ENCODE measurements at regions not wholly inside any gene's neighbourhood (a gene's known extent, or its start where the extent isn't known, plus 50 kb on each side); places are given as distances from the start of the nearest gene placed in this dataset.
"Not testable (repeated sequence)": the region's sequence is repeated elsewhere in the genome, so short reads cannot be mapped to it uniquely, and the experiment has no call there.

DNA sequence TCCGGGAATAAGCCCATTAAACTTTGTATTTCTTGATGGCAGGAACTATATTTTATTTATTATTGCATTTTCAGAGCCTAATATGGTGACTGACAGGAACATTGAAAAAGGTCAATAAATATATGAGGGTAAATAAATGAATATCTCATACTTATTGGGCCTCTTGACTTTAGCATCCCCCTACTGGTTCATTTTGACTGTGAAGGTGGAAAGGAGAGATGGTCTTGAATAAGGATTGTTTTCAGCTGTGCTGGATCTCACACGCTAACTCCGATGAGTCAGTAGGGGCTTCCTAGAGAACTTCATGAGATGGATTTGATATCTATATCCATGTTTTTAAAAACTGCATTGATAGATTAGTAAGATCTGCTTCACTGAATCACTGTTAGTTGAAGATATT is 1026.0 kb downstream of the REEP3 start:
- H3K9me3 ChIP-seq (ENCODE audit: control insufficient read depth in 2 of 2, low read length in 2 of 2), result no peaks in the 10 kb centered on the region
- no peaks in the 10 kb centered on the region for H3K27me3 ChIP-seq (ENCODE audit: control insufficient read depth in 1 of 2, insufficient read depth in 2 of 2, low read length in 2 of 2)
- H3K4me3 ChIP-seq (ENCODE audit: low read length in 2 of 2), result no peak overlapping the region
- no peaks in the 10 kb centered on the region for H3K4me1 ChIP-seq (ENCODE audit: control insufficient read depth, insufficient read depth, low read length)
- no peak overlapping the region for H3K9ac ChIP-seq (ENCODE audit: low read length in 2 of 2)
- no peaks in the 10 kb centered on the region for H3K36me3 ChIP-seq (ENCODE audit: control insufficient read depth in 2 of 2, insufficient read depth in 2 of 2, low read length in 2 of 2)
- H3K27ac ChIP-seq (ENCODE audit: low read length), result no peak overlapping the region

DNA sequence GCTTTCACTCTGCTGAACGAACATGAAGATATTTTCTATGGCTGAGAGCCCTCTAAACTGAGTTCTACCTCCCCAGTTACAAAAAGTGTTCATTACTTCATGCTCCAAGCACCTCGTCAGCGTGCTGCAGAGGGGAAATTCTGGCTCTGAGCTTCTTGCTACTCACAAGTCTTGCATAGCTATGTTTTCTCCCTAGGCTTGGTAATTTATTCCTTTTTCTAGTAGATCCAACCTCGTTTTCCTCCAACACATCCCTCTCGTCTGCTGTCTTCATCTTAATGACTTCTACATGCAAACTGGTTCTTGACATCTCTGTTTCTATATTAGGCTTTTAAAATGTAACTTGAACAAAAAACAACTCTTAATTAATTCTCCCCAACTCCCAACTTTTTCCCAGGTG is 1034.5 kb downstream of the REEP3 start:
- Histone ChIP-seq H3K27me3 (ENCODE audit: control insufficient read depth in 1 of 2, insufficient read depth in 2 of 2, low read length in 2 of 2) (no peaks in the 10 kb centered on the region), H3K9me3 (ENCODE audit: control insufficient read depth in 2 of 2, low read length in 2 of 2) (no peaks in the 10 kb centered on the region), H3K9ac (ENCODE audit: low read length in 2 of 2) (no peak overlapping the region), H3K4me1 (ENCODE audit: control insufficient read depth, insufficient read depth, low read length) (no peaks in the 10 kb centered on the region), H3K4me3 (ENCODE audit: low read length in 2 of 2) (no peak overlapping the region), H3K27ac (ENCODE audit: low read length) (no peak overlapping the region), H3K36me3 (ENCODE audit: control insufficient read depth in 2 of 2, insufficient read depth in 2 of 2, low read length in 2 of 2) (no peaks in the 10 kb centered on the region)

DNA sequence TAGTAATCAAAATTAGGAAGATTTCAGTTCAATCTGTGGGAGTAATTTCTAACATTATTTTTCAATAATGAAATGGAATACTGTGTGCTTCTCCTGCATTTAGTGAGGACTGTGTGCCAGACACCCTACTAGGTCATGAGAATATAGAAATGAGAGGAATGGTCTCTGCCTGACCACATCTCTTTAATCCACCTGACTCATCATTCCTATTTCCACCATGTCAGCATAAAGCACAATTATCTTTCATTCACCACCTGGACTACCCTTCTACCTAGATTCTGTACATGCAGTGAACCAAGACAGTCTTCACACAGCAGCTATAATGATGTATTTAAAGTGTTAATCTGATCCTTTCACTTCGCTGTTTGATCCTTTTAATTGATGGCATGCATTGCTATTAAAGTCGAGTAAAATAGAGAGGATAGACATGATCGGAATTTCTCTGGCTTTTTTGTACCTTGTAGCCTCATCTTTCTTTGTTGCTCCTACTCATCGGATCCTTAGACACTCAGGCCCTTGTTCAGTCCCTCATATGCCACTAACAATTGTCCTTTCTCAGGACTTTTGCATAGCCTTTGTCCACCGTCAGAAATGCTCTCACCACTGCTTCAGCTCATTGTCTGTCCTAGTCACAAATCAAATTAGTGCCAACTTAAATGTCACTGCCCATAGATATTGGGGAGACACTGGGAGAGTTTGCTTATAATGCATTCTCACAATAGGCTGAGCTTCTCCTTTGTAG is 1037.1 kb downstream of the REEP3 start:
- H3K4me3 ChIP-seq (ENCODE audit: low read length in 2 of 2), result no peak overlapping the region
- no peaks in the 10 kb centered on the region for H3K4me1 ChIP-seq (ENCODE audit: control insufficient read depth, insufficient read depth, low read length)
- no peaks in the 10 kb centered on the region for H3K36me3 ChIP-seq (ENCODE audit: control insufficient read depth in 2 of 2, insufficient read depth in 2 of 2, low read length in 2 of 2)
- H3K9ac ChIP-seq (ENCODE audit: low read length in 2 of 2), result no peak overlapping the region
- H3K9me3 ChIP-seq (ENCODE audit: control insufficient read depth in 2 of 2, low read length in 2 of 2), result no peaks in the 10 kb centered on the region
- no peak overlapping the region for H3K27ac ChIP-seq (ENCODE audit: low read length)
- no peaks in the 10 kb centered on the region for H3K27me3 ChIP-seq (ENCODE audit: control insufficient read depth in 1 of 2, insufficient read depth in 2 of 2, low read length in 2 of 2)

DNA sequence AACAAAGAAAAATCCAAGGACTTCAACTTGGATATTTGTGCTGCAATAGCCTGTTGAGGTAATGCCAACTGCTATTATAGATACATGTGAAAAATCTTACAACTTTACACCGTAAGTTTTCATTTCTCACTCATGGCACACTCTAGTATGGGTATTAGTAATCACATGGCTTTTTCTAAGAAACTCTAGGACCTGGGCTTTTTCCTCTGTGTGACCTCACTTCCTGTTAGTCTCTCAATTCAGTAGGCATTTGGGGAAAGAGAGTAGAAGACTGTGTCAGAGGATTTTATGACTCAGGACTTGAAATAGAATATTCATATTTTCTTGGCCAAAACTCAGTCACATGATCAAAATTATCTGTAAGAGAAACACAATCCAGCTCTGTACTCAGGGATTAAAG is 1049.9 kb downstream of the REEP3 start:
- Histone ChIP-seq H3K27me3 (ENCODE audit: control insufficient read depth in 1 of 2, insufficient read depth in 2 of 2, low read length in 2 of 2) (no peaks in the 10 kb centered on the region), H3K9ac (ENCODE audit: low read length in 2 of 2) (no peak overlapping the region), H3K4me1 (ENCODE audit: control insufficient read depth, insufficient read depth, low read length) (peaks cover 4% of the 10 kb centered on the region), H3K36me3 (ENCODE audit: control insufficient read depth in 2 of 2, insufficient read depth in 2 of 2, low read length in 2 of 2) (no peaks in the 10 kb centered on the region), H3K27ac (ENCODE audit: low read length) (no peak overlapping the region), H3K9me3 (ENCODE audit: control insufficient read depth in 2 of 2, low read length in 2 of 2) (no peaks in the 10 kb centered on the region), H3K4me3 (ENCODE audit: low read length in 2 of 2) (no peak overlapping the region)

DNA sequence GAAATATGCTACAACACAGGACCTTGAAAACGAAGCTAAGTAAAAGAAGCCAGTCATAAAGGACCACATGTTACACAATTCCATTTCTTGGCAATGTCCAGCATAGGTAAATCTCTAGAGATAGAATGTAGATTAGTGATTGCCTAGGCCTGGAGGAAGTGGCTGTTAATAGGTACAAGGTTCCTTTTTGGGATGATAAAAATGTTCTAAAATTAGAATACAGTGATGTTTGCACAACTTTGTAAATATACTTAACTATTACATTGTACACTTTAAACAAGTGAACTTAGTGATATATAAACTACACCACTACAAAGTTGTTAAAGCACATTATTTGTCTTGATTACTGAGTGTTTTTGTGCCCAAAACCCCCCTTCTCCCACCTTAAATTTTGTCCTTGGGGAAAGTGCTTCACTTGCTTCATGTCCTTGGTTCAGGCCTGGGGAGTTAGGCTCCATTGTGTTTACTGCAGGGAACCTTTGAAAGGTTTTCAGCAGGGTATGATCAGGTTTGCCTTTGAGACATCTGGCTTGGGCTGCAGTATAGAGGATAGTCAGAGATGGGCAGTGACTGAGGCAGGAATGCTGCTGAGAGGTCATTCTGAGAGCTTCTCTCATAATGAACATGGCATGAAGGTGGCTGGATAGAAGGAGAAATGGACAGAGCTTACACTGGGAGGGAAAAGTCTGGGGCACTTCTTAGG is 1052.6 kb downstream of the REEP3 start:
- H3K9me3 ChIP-seq (ENCODE audit: control insufficient read depth in 2 of 2, low read length in 2 of 2), result no peaks in the 10 kb centered on the region
- H3K27ac ChIP-seq (ENCODE audit: low read length), result no peak overlapping the region
- H3K27me3 ChIP-seq (ENCODE audit: control insufficient read depth in 1 of 2, insufficient read depth in 2 of 2, low read length in 2 of 2), result no peaks in the 10 kb centered on the region
- peaks cover 4% of the 10 kb centered on the region for H3K4me1 ChIP-seq (ENCODE audit: control insufficient read depth, insufficient read depth, low read length)
- H3K9ac ChIP-seq (ENCODE audit: low read length in 2 of 2), result no peak overlapping the region
- H3K4me3 ChIP-seq (ENCODE audit: low read length in 2 of 2), result no peak overlapping the region
- H3K36me3 ChIP-seq (ENCODE audit: control insufficient read depth in 2 of 2, insufficient read depth in 2 of 2, low read length in 2 of 2), result no peaks in the 10 kb centered on the region

DNA sequence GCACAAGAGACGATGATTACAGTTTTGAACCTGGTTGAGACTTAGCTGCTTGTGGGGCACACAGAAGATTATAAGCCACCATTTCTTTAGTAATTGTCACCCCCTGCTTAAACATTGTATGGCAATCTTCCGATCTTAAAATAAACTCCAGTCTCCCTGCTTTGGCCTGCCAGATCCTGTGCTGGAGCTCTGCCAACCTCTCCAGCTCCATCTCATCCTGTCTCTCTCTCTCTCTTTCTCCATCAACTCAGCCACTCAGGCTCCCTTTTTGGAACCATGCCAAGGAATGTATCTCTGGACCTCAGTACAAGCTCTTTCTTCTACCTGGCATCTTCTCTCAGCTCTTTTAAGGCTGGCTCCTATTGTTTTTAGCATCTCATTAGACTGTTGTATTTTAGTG is 1053.2 kb downstream of the REEP3 start:
- Histone ChIP-seq H3K27me3 (ENCODE audit: control insufficient read depth in 1 of 2, insufficient read depth in 2 of 2, low read length in 2 of 2) (no peaks in the 10 kb centered on the region), H3K9me3 (ENCODE audit: control insufficient read depth in 2 of 2, low read length in 2 of 2) (no peaks in the 10 kb centered on the region), H3K4me3 (ENCODE audit: low read length in 2 of 2) (no peak overlapping the region), H3K9ac (ENCODE audit: low read length in 2 of 2) (no peak overlapping the region), H3K36me3 (ENCODE audit: control insufficient read depth in 2 of 2, insufficient read depth in 2 of 2, low read length in 2 of 2) (no peaks in the 10 kb centered on the region), H3K4me1 (ENCODE audit: control insufficient read depth, insufficient read depth, low read length) (peaks cover 4% of the 10 kb centered on the region), H3K27ac (ENCODE audit: low read length) (no peak overlapping the region)

DNA sequence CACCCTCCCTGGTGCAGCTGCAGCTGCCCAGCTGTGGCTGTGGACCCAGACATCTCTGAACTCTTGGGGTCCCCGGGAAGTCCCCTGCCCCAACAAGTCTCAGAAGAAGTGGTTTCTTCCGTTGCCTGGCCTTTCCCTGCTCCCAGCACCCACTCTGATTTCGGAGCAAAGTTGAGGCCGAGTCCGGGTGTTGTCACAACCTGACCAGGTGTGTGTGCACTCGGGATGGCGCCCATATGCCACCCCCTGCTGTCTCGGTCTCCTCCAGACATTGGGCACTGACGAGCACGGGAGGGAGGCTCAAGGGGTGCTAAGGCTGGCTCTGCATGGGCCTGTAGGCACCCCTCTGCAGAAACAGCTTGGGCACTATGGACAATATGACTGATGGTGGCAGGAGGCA is 1055.3 kb downstream of the REEP3 start:
- H3K27ac ChIP-seq (ENCODE audit: low read length), result no peak overlapping the region
- H3K9me3 ChIP-seq (ENCODE audit: control insufficient read depth in 2 of 2, low read length in 2 of 2), result no peaks in the 10 kb centered on the region
- no peak overlapping the region for H3K9ac ChIP-seq (ENCODE audit: low read length in 2 of 2)
- H3K36me3 ChIP-seq (ENCODE audit: control insufficient read depth in 2 of 2, insufficient read depth in 2 of 2, low read length in 2 of 2), result no peaks in the 10 kb centered on the region
- H3K4me3 ChIP-seq (ENCODE audit: low read length in 2 of 2), result no peak overlapping the region
- no peaks in the 10 kb centered on the region for H3K27me3 ChIP-seq (ENCODE audit: control insufficient read depth in 1 of 2, insufficient read depth in 2 of 2, low read length in 2 of 2)
- H3K4me1 ChIP-seq (ENCODE audit: control insufficient read depth, insufficient read depth, low read length), result peaks cover 4% of the 10 kb centered on the region

DNA sequence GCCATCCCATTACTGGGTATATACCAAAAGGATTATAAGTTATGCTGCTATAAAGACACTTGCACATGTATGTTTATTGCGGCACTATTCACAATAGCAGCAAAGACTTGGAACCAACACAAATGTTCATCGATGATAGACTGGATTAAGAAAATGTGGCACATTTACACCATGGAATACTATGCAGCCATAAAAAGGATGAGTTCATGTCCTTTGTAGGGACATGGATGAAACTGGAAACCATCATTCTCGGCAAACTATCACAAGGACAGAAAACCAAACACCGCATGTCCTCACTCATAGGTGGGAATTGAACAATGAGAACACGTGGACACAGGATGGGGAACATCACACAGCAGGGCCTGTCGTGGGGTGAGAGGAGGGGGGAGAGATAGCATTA is 1057.6 kb downstream of the REEP3 start:
- not testable (repeated sequence) for H3K27me3 ChIP-seq (ENCODE audit: control insufficient read depth in 1 of 2, insufficient read depth in 2 of 2, low read length in 2 of 2); H3K9me3 ChIP-seq (ENCODE audit: control insufficient read depth in 2 of 2, low read length in 2 of 2); H3K9ac ChIP-seq (ENCODE audit: low read length in 2 of 2); H3K27ac ChIP-seq (ENCODE audit: low read length); H3K4me1 ChIP-seq (ENCODE audit: control insufficient read depth, insufficient read depth, low read length); H3K36me3 ChIP-seq (ENCODE audit: control insufficient read depth in 2 of 2, insufficient read depth in 2 of 2, low read length in 2 of 2); H3K4me3 ChIP-seq (ENCODE audit: low read length in 2 of 2)

DNA sequence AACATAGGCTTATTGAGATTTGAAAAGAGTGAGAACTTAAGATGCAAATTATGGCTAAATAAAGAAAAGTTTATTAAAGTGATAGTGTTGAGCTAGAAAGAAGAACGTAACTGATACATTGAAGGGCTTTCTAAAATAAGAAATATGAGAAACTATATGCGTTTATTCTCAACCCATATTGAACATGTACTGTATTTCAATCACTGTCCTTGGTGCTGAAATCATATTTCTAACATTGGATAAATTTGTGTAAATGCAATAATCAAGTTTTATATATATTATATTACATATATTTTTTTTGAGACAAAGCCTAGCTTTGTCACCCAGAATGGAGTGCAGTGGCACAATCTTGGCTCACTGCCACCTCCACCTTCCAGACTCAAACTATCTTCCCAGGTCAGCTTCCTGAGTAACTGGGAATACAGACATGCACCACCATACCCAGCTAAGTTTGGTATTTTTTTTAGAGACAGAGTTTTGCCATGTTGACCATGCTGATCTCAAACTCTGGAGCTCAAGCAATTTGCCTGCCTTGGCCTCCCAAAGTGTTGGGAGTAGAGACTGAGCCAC is 1065.8 kb downstream of the REEP3 start:
- Histone ChIP-seq H3K36me3 (ENCODE audit: control insufficient read depth in 2 of 2, insufficient read depth in 2 of 2, low read length in 2 of 2) (no peaks in the 10 kb centered on the region), H3K9me3 (ENCODE audit: control insufficient read depth in 2 of 2, low read length in 2 of 2) (no peaks in the 10 kb centered on the region), H3K4me1 (ENCODE audit: control insufficient read depth, insufficient read depth, low read length) (no peaks in the 10 kb centered on the region), H3K9ac (ENCODE audit: low read length in 2 of 2) (no peak overlapping the region), H3K27ac (ENCODE audit: low read length) (no peak overlapping the region), H3K27me3 (ENCODE audit: control insufficient read depth in 1 of 2, insufficient read depth in 2 of 2, low read length in 2 of 2) (no peaks in the 10 kb centered on the region), H3K4me3 (ENCODE audit: low read length in 2 of 2) (no peak overlapping the region)

DNA sequence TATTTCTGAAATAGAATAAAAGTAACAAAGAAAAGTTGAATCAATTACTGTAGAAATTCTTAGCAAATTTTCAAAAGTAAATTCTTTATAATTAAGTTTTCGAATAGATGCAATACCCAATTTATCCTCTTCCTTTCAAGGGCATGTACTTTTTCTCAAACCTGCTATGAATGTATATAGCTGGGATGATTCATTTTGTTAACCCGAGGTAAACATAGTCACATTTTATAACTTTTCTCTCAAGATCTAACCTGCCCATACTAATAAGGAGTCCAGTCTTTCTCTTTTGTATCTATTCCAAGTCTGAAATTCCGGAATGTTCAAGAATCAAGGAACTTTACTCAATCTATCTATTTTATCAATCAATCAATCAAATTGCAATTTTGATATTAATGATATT is 1072.9 kb downstream of the REEP3 start:
- H3K27ac ChIP-seq (ENCODE audit: low read length), result no peak overlapping the region
- no peaks in the 10 kb centered on the region for H3K27me3 ChIP-seq (ENCODE audit: control insufficient read depth in 1 of 2, insufficient read depth in 2 of 2, low read length in 2 of 2)
- no peak overlapping the region for H3K4me3 ChIP-seq (ENCODE audit: low read length in 2 of 2)
- H3K4me1 ChIP-seq (ENCODE audit: control insufficient read depth, insufficient read depth, low read length), result no peaks in the 10 kb centered on the region
- no peak overlapping the region for H3K9ac ChIP-seq (ENCODE audit: low read length in 2 of 2)
- no peaks in the 10 kb centered on the region for H3K36me3 ChIP-seq (ENCODE audit: control insufficient read depth in 2 of 2, insufficient read depth in 2 of 2, low read length in 2 of 2)
- H3K9me3 ChIP-seq (ENCODE audit: control insufficient read depth in 2 of 2, low read length in 2 of 2), result no peaks in the 10 kb centered on the region

DNA sequence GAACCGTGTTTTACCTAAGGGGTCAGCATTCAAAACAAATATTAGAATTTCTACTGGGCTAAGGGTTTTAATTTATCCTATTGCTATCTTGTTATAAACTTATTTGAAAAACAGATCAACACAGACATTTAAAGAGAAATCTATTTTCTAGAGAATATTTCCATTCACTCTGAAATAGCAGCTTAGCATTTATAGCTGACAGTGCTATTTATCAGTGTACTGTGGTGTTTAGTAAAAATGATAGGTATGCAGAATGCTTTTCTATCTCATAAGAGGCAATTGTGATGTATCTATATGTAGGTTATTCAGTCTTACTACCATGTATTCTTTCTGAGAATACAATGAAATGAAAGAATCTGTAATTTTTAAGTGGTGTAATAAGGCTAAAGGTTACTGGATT is 1077.4 kb downstream of the REEP3 start:
- H3K27me3 ChIP-seq (ENCODE audit: control insufficient read depth in 1 of 2, insufficient read depth in 2 of 2, low read length in 2 of 2), result no peaks in the 10 kb centered on the region
- no peaks in the 10 kb centered on the region for H3K36me3 ChIP-seq (ENCODE audit: control insufficient read depth in 2 of 2, insufficient read depth in 2 of 2, low read length in 2 of 2)
- H3K4me1 ChIP-seq (ENCODE audit: control insufficient read depth, insufficient read depth, low read length), result no peaks in the 10 kb centered on the region
- no peak overlapping the region for H3K4me3 ChIP-seq (ENCODE audit: low read length in 2 of 2)
- H3K27ac ChIP-seq (ENCODE audit: low read length), result no peak overlapping the region
- no peak overlapping the region for H3K9ac ChIP-seq (ENCODE audit: low read length in 2 of 2)
- no peaks in the 10 kb centered on the region for H3K9me3 ChIP-seq (ENCODE audit: control insufficient read depth in 2 of 2, low read length in 2 of 2)

Data from stomach smooth muscle (tissue), 2 donors.